HUDEP-2 (cell line): ENCODE measurements at regions not wholly inside any gene's neighbourhood (a gene's known extent, or its start where the extent isn't known, plus 50 kb on each side); places are given as distances from the start of the nearest gene placed in this dataset.
A peak's percentile ranks its signal among the peaks of the same experiment; 100 is the strongest.

Experiments used
- DNase-seq, 76 experiments: peaks; one replicate each; lab custom pipeline; 2025; ENCODE audit not compliant: unreplicated experiment in 76 of 76; lab: John Stamatoyannopoulos, UW

- DNase-seq: no peak
Observed at GRCh38 chr15:37253877-37254276, 153.5 kb upstream of the MEIS2 start.

- no peak for DNase-seq
Observed at GRCh38 chr15:37260255-37260654, 159.9 kb upstream of the MEIS2 start.

- DNase-seq: no peak
Observed at GRCh38 chr15:37261685-37262084, 161.3 kb upstream of the MEIS2 start.

- DNase-seq: no peak
Observed at GRCh38 chr15:37262922-37263608, 162.7 kb upstream of the MEIS2 start.

- DNase-seq: peak in 2 of 76 experiments; percentile 0 to 3
Observed at GRCh38 chr15:37289109-37289765, 188.9 kb upstream of the MEIS2 start.

GRCh38 chr15:37291920-37292319 is 191.6 kb upstream of the MEIS2 start:
- DNase-seq: no peak

- DNase-seq: no peak
Observed at GRCh38 chr15:37298271-37298670, 197.9 kb upstream of the MEIS2 start.

- no peak for DNase-seq
Observed at GRCh38 chr15:37339437-37339836, 239.1 kb upstream of the MEIS2 start.

- no peak for DNase-seq
Observed at GRCh38 chr15:37339856-37340255, 239.5 kb upstream of the MEIS2 start.

GRCh38 chr15:37340438-37340837 is 240.1 kb upstream of the MEIS2 start:
- DNase-seq: no peak

- DNase-seq: no peak
Observed at GRCh38 chr15:37359101-37359892, 258.9 kb upstream of the MEIS2 start.

GRCh38 chr15:37359893-37360290 is 259.5 kb upstream of the MEIS2 start:
- DNase-seq: no peak

- no peak for DNase-seq
Observed at GRCh38 chr15:37360724-37361123, 260.4 kb upstream of the MEIS2 start.

- no peak for DNase-seq
Observed at GRCh38 chr15:37361621-37362020, 261.3 kb upstream of the MEIS2 start.

GRCh38 chr15:37362414-37362813 is 262.1 kb upstream of the MEIS2 start:
- no peak for DNase-seq

- no peak for DNase-seq
Observed at GRCh38 chr15:37368961-37369360, 268.6 kb upstream of the MEIS2 start.

GRCh38 chr15:37370941-37371340 is 270.6 kb upstream of the MEIS2 start:
- peak in 5 of 76 experiments; percentile 1 to 24 (median 2) for DNase-seq

- peak in 2 of 76 experiments; percentile 6 to 17 for DNase-seq
Observed at GRCh38 chr15:37372064-37372463, 271.7 kb upstream of the MEIS2 start.

- no peak for DNase-seq
Observed at GRCh38 chr15:37375519-37375918, 275.2 kb upstream of the MEIS2 start.

- no peak for DNase-seq
Observed at GRCh38 chr15:37377428-37377827, 277.1 kb upstream of the MEIS2 start.

GRCh38 chr15:37394402-37395099 is 294.2 kb upstream of the MEIS2 start:
- no peak for DNase-seq
